ENCODE measurements at regions not wholly inside any gene's neighbourhood (a gene's known extent, or its start where the extent isn't known, plus 50 kb on each side); places are given as distances from the start of the nearest gene placed in this dataset.

GRCh38 chr16:56122251-56122650, 69.0 kb upstream of the GNAO1 start:
- Histone ChIP-seq H2AFZ (ENCODE audit: low read depth, low read length) (no peak overlapping the region), H3K4me3 (ENCODE audit: low read length) (no peak overlapping the region), H4K20me1 (ENCODE audit: insufficient read depth, low read length) (no peaks in the 10 kb centered on the region), H3K4me1 (ENCODE audit: low read length) (peaks cover 41% of the 10 kb centered on the region), H3K36me3 (replicated peaks; ENCODE audit: low read depth, low read length) (no peaks in the 10 kb centered on the region), H3K27ac (ENCODE audit: low read length) (no peak overlapping the region), H3K9me3 (ENCODE audit: insufficient read depth, low read length) (no peaks in the 10 kb centered on the region), H3K9ac (ENCODE audit: low read length) (no peak overlapping the region), H3K4me2 (ENCODE audit: low read length) (no peak overlapping the region), H3K79me2 (ENCODE audit: low read length) (no peaks in the 10 kb centered on the region), H3K27me3 (ENCODE audit: low read depth, low read length) (peaks cover 40% of the 10 kb centered on the region)
- TF ChIP-seq CTCF (IDR thresholded peaks at IDR 0.05; ENCODE audit: low read depth, low read length) (no peak), EZH2phosphoT487 (IDR thresholded peaks at IDR 0.05; ENCODE audit: low read depth) (no peak)

- peaks cover 51% of the 10 kb centered on the region for H3K27me3 ChIP-seq (ENCODE audit: low read depth, low read length)
- H3K79me2 ChIP-seq (ENCODE audit: low read length), result no peaks in the 10 kb centered on the region
- no peak overlapping the region for H3K9ac ChIP-seq (ENCODE audit: low read length)
- H3K36me3 ChIP-seq (replicated peaks; ENCODE audit: low read depth, low read length), result no peaks in the 10 kb centered on the region
- no peak overlapping the region for H3K27ac ChIP-seq (ENCODE audit: low read length)
- H3K9me3 ChIP-seq (ENCODE audit: insufficient read depth, low read length), result no peaks in the 10 kb centered on the region
- H3K4me1 ChIP-seq (ENCODE audit: low read length), result peaks cover 41% of the 10 kb centered on the region
- peak overlapping the region; percentile 24; the same call in 1 of the 2 replicates for H3K4me2 ChIP-seq (ENCODE audit: low read length)
- H2AFZ ChIP-seq (ENCODE audit: low read depth, low read length), result no peak overlapping the region
- H4K20me1 ChIP-seq (ENCODE audit: insufficient read depth, low read length), result no peaks in the 10 kb centered on the region
- TF ChIP-seq CTCF (IDR thresholded peaks at IDR 0.05; ENCODE audit: low read depth, low read length) (no peak), EZH2phosphoT487 (IDR thresholded peaks at IDR 0.05; ENCODE audit: low read depth) (no peak)
- no peak overlapping the region for H3K4me3 ChIP-seq (ENCODE audit: low read length)
Measured at GRCh38 chr16:56121156-56121500, 70.2 kb upstream of the GNAO1 start.

- H3K27ac ChIP-seq (ENCODE audit: low read length), result no peak overlapping the region
- H3K9ac ChIP-seq (ENCODE audit: low read length), result no peak overlapping the region
- H3K4me1 ChIP-seq (ENCODE audit: low read length), result peaks cover 41% of the 10 kb centered on the region
- no peaks in the 10 kb centered on the region for H3K9me3 ChIP-seq (ENCODE audit: insufficient read depth, low read length)
- no peaks in the 10 kb centered on the region for H3K36me3 ChIP-seq (replicated peaks; ENCODE audit: low read depth, low read length)
- H3K4me2 ChIP-seq (ENCODE audit: low read length), result peak overlapping the region; percentile 24; the same call in 1 of the 2 replicates
- peaks cover 56% of the 10 kb centered on the region for H3K27me3 ChIP-seq (ENCODE audit: low read depth, low read length)
- no peak overlapping the region for H2AFZ ChIP-seq (ENCODE audit: low read depth, low read length)
- no peak for TF ChIP-seq EZH2phosphoT487 (IDR thresholded peaks at IDR 0.05; ENCODE audit: low read depth)
- H3K4me3 ChIP-seq (ENCODE audit: low read length), result no peak overlapping the region
- no peaks in the 10 kb centered on the region for H4K20me1 ChIP-seq (ENCODE audit: insufficient read depth, low read length)
- no peaks in the 10 kb centered on the region for H3K79me2 ChIP-seq (ENCODE audit: low read length)
Measured at GRCh38 chr16:56120447-56121155, 70.7 kb upstream of the GNAO1 start.

- Histone ChIP-seq H3K27ac (ENCODE audit: low read length) (no peak overlapping the region), H3K4me2 (ENCODE audit: low read length) (peak overlapping the region; percentile 14; the same call in 1 of the 2 replicates), H3K9me3 (ENCODE audit: insufficient read depth, low read length) (no peaks in the 10 kb centered on the region), H3K9ac (ENCODE audit: low read length) (no peak overlapping the region), H3K4me1 (ENCODE audit: low read length) (peaks cover 33% of the 10 kb centered on the region), H3K4me3 (ENCODE audit: low read length) (no peak overlapping the region), H4K20me1 (ENCODE audit: insufficient read depth, low read length) (no peaks in the 10 kb centered on the region), H2AFZ (ENCODE audit: low read depth, low read length) (no peak overlapping the region), H3K36me3 (replicated peaks; ENCODE audit: low read depth, low read length) (no peaks in the 10 kb centered on the region), H3K27me3 (ENCODE audit: low read depth, low read length) (peaks cover 58% of the 10 kb centered on the region), H3K79me2 (ENCODE audit: low read length) (no peaks in the 10 kb centered on the region)
- TF ChIP-seq EZH2phosphoT487 (IDR thresholded peaks at IDR 0.05; ENCODE audit: low read depth) (no peak), CTCF (IDR thresholded peaks at IDR 0.05; ENCODE audit: low read depth, low read length) (no peak)
Measured at GRCh38 chr16:56119133-56119532, 72.2 kb upstream of the GNAO1 start.
